H1 (cell line): ENCODE measurements at regions not wholly inside any gene's neighbourhood (a gene's known extent, or its start where the extent isn't known, plus 50 kb on each side); places are given as distances from the start of the nearest gene placed in this dataset.

Source experiments
- CTCF ChIA-PET: fragments of 300-600 bp; sonication (Branson Sonifier 250); formaldehyde crosslinking; loops from one replicate; lab custom pipeline; 2021; ENCODE audit not compliant: partially characterized antibody; lab: Charles Lee
- POLR2A ChIA-PET: fragments of 300-600 bp; sonication (Branson Sonifier 250); formaldehyde crosslinking; loops from one replicate; lab custom pipeline; 2021; ENCODE audit warnings: inconsistent platforms; ENCODE audit not compliant: partially characterized antibody; lab: Charles Lee
- DNase-seq, 2 experiments: peaks; one replicate each; pipeline versions ENCODE4 v3.0.0 to v3.0.0-alpha.2; 2010 to 2022; ENCODE audit warnings: low spot score in 2 of 2, low read depth in 1 of 2, mixed read lengths in 1 of 2
- FAIRE-seq: peaks from 2 replicates; lab custom pipeline; 2011; peaks lifted over from hg19 to GRCh38; lab: Jason Lieb, UNC
- H2AFZ ChIP-seq: 2 replicates; pipeline ENCODE4 v1.8.1; 2012; ENCODE audit warnings: low read length, inconsistent platforms
- H2AK5ac ChIP-seq: 2 replicates; pipeline ENCODE4 v1.6.1; 2013; ENCODE audit warnings: low read depth, low read length
- H2BK120ac ChIP-seq: replicated peaks from 2 replicates; pipeline ENCODE3; 2013; ENCODE audit warnings: low read depth, low read length, inconsistent platforms
- H2BK12ac ChIP-seq: 2 replicates; pipeline ENCODE4 v1.6.1; 2013; ENCODE audit warnings: low read depth, low read length
- H2BK15ac ChIP-seq: 2 replicates; pipeline ENCODE4 v1.6.1; 2013; ENCODE audit warnings: low read length
- H2BK20ac ChIP-seq: 2 replicates; pipeline ENCODE4 v1.6.1; 2013; ENCODE audit warnings: low read length
- H2BK5ac ChIP-seq: 2 replicates; pipeline ENCODE4 v1.6.1; 2013; ENCODE audit warnings: low read depth, low read length
- H3K14ac ChIP-seq: 2 replicates; pipeline ENCODE4 v1.6.1; 2013; ENCODE audit warnings: inconsistent platforms; ENCODE audit not compliant: insufficient read length
- H3K18ac ChIP-seq: 2 replicates; pipeline ENCODE4 v1.6.1; 2013; ENCODE audit warnings: low read length; ENCODE audit errors: extremely low read depth
- H3K23ac ChIP-seq: 2 replicates; pipeline ENCODE4 v1.6.1; 2013; ENCODE audit warnings: inconsistent platforms; ENCODE audit not compliant: insufficient read length
- H3K23me2 ChIP-seq: 2 replicates; pipeline ENCODE4 v1.6.1; 2013; ENCODE audit warnings: low read depth, low read length
- H3K27ac ChIP-seq: 2 replicates; pipeline ENCODE4 v1.6.1; 2011; ENCODE audit warnings: low read depth, low read length, inconsistent platforms
- H3K27me3 ChIP-seq, 4 experiments: replicated peaks in 1 of 4; 1 replicate in 1 of 4; 2 replicates in 3 of 4; pipeline versions ENCODE4 v1.6.1 to v1.8.1; 2011 to 2013; ENCODE audit warnings: low read length in 3 of 4, mild to moderate bottlenecking in 3 of 4, inconsistent platforms in 2 of 4, mixed read lengths in 2 of 4, moderate library complexity in 1 of 4; ENCODE audit not compliant: control insufficient read depth in 3 of 4, insufficient read depth in 3 of 4; ENCODE audit errors: extremely low read depth in 1 of 4
- H3K36me3 ChIP-seq, 4 experiments: 2 replicates each; pipeline versions ENCODE4 v1.6.1 to v1.8.1; 2011 to 2013; ENCODE audit warnings: mild to moderate bottlenecking in 4 of 4, low read length in 3 of 4, moderate library complexity in 2 of 4, control low read depth in 1 of 4, inconsistent platforms in 1 of 4; ENCODE audit not compliant: insufficient read depth in 4 of 4, control insufficient read depth in 2 of 4
- H3K4ac ChIP-seq: replicated peaks from 2 replicates; pipeline ENCODE3; 2013; ENCODE audit warnings: low read length, low read depth, mixed read lengths, inconsistent platforms; ENCODE audit not compliant: insufficient read length
- H3K4me1 ChIP-seq, 4 experiments: replicated peaks in 1 of 4; 1 replicate in 1 of 4; 2 replicates in 3 of 4; pipeline versions ENCODE4 v1.6.1 to v1.8.1; 2011 to 2013; ENCODE audit warnings: low read length in 3 of 4, inconsistent platforms in 2 of 4, mixed read lengths in 1 of 4; ENCODE audit not compliant: insufficient read depth in 4 of 4, control insufficient read depth in 3 of 4
- H3K4me2 ChIP-seq, 2 experiments: 2 replicates each; pipeline versions ENCODE4 v1.6.1 to v1.8.1; 2011 to 2013; ENCODE audit warnings: low read depth in 2 of 2, low read length in 2 of 2, control low read depth in 1 of 2, inconsistent platforms in 1 of 2, mild to moderate bottlenecking in 1 of 2; ENCODE audit not compliant: insufficient read depth in 1 of 2
- H3K4me3 ChIP-seq, 4 experiments: fragments of 200-600, 300-600 bp in 1 of 4; sonication (generic), shearing (Covaris generic), sonication (Bioruptor Twin) in 1 of 4; 2 replicates each; pipeline versions ENCODE4 v1.5.1 to v1.8.1; 2011 to 2016; ENCODE audit warnings: low read length in 4 of 4, low read depth in 3 of 4, control low read depth in 2 of 4, inconsistent platforms in 2 of 4, mild to moderate bottlenecking in 2 of 4, mixed read lengths in 1 of 4, moderate library complexity in 1 of 4; ENCODE audit not compliant: insufficient read depth in 2 of 4; ENCODE audit errors: extremely low read depth in 1 of 4
- H3K56ac ChIP-seq: replicated peaks from 2 replicates; pipeline ENCODE3; 2013; ENCODE audit warnings: low read depth, mild to moderate bottlenecking, mixed read lengths, low read length, inconsistent platforms; ENCODE audit not compliant: insufficient read length
- H3K79me1 ChIP-seq: 2 replicates; pipeline ENCODE4 v1.6.1; 2013; ENCODE audit warnings: low read depth, low read length, control low read depth
- H3K79me2 ChIP-seq, 2 experiments: 2 replicates each; pipeline versions ENCODE4 v1.6.1 to v1.8.1; 2012 to 2013; ENCODE audit warnings: low read length in 2 of 2, mild to moderate bottlenecking in 2 of 2, inconsistent platforms in 1 of 2; ENCODE audit not compliant: insufficient read depth in 2 of 2, control insufficient read depth in 1 of 2
- H3K9ac ChIP-seq, 4 experiments: replicated peaks in 1 of 4; 1 replicate in 1 of 4; 2 replicates in 3 of 4; pipeline versions ENCODE4 v1.6.1 to v1.8.1; 2011 to 2013; ENCODE audit warnings: low read depth in 3 of 4, low read length in 3 of 4, control low read depth in 2 of 4, mild to moderate bottlenecking in 2 of 4, moderate library complexity in 2 of 4, inconsistent platforms in 1 of 4; ENCODE audit errors: extremely low read depth in 1 of 4
- H3K9me3 ChIP-seq, 2 experiments: 2 replicates each; pipeline versions ENCODE4 v1.6.1 to v1.8.1; 2012 to 2013; ENCODE audit warnings: mild to moderate bottlenecking in 2 of 2, moderate library complexity in 2 of 2, control low read depth in 1 of 2, inconsistent platforms in 1 of 2, low read depth in 1 of 2, low read length in 1 of 2, mixed read lengths in 1 of 2; ENCODE audit not compliant: insufficient read depth in 2 of 2
- H4K20me1 ChIP-seq, 2 experiments: replicated peaks in 1 of 2; 2 replicates each; pipeline versions ENCODE3 to v1.8.1; 2011 to 2013; ENCODE audit warnings: inconsistent platforms in 2 of 2, low read length in 2 of 2, mild to moderate bottlenecking in 1 of 2; ENCODE audit not compliant: insufficient read depth in 2 of 2, control insufficient read depth in 1 of 2
- H4K5ac ChIP-seq: 2 replicates; pipeline ENCODE4 v1.6.1; 2013; ENCODE audit warnings: low read length, low read depth, mixed read lengths, inconsistent platforms; ENCODE audit not compliant: insufficient read length
- H4K8ac ChIP-seq: 2 replicates; pipeline ENCODE4 v1.8.0; 2013; ENCODE audit warnings: mild to moderate bottlenecking, moderate library complexity, low read length, inconsistent platforms; ENCODE audit not compliant: insufficient read depth; ENCODE audit errors: extremely low read depth
- H4K91ac ChIP-seq: replicated peaks from 2 replicates; pipeline ENCODE3; 2013; ENCODE audit warnings: low read length, mixed read lengths, inconsistent platforms; ENCODE audit not compliant: insufficient read length
- CBX5 ChIP-seq: fragments of 300-800, 300-1000 bp; sonication (generic); IDR thresholded peaks from 2 replicates; pipeline ENCODE4 v1.7.1; 2016; ENCODE audit warnings: antibody characterized with exemption, low read length, low read depth
- CEBPB ChIP-seq: IDR thresholded peaks from 2 replicates; pipeline ENCODE4 v1.6.1; 2012; ENCODE audit warnings: low read depth, low read length
- CHD2 ChIP-seq: IDR thresholded peaks from 2 replicates; pipeline ENCODE4 v1.6.1; 2012; ENCODE audit warnings: low read length, improper control_type of control experiment
- HDAC6 ChIP-seq: IDR thresholded peaks from one replicate; pipeline ENCODE4 v1.7.1; 2012; ENCODE audit warnings: low read depth, mild to moderate bottlenecking, inconsistent platforms, low read length, moderate library complexity
- PHF8 ChIP-seq: fragments of 200-600 bp; sonication (generic); conservative IDR thresholded peaks from 2 replicates; pipeline ENCODE4 v1.7.1; 2012; ENCODE audit warnings: low read depth, mild to moderate bottlenecking, inconsistent platforms, low read length, moderate library complexity
- RXRA ChIP-seq: IDR thresholded peaks from 2 replicates; pipeline ENCODE4 v1.6.1; 2011; ENCODE audit warnings: low read depth, mild to moderate bottlenecking, low read length, moderate library complexity; ENCODE audit not compliant: insufficient read depth
- SP4 ChIP-seq: IDR thresholded peaks from 2 replicates; pipeline ENCODE4 v1.6.1; 2012; ENCODE audit warnings: low read length, inconsistent platforms
- TAF1 ChIP-seq: IDR thresholded peaks from 2 replicates; pipeline ENCODE4 v1.6.1; 2011; ENCODE audit warnings: mild to moderate bottlenecking, low read depth, low read length
- TEAD4 ChIP-seq: IDR thresholded peaks from 2 replicates; pipeline ENCODE4 v1.6.1; 2012; ENCODE audit warnings: low read depth, low read length, inconsistent platforms, mixed read lengths
- ZNF274 ChIP-seq: IDR thresholded peaks from 2 replicates; pipeline ENCODE4 v1.7.0; 2012; ENCODE audit warnings: low read length, borderline replicate concordance; ENCODE audit errors: extremely low read depth
- WGBS, 2 experiments: shearing (Covaris generic) in 1 of 2; methylation state at CpG; one replicate each; pipeline versions ENCODE4 v1.1.6 to v1.1.7; 2013 to 2015; ENCODE audit warnings: low lambda C conversion rate in 2 of 2, mixed read lengths in 2 of 2, inconsistent platforms in 1 of 2, low coverage in 1 of 2, missing lambda C conversion rate in 1 of 2; ENCODE audit not compliant: insufficient replicate concordance in 2 of 2, insufficient coverage in 1 of 2, insufficient read length in 1 of 2; ENCODE audit errors: extremely low coverage in 1 of 2, missing lambda C conversion rate in 1 of 2; 5-methylcytosine and 5-hydroxymethylcytosine counted together
- TF ChIP-seq, protein P1 (sequence below): IDR thresholded peaks from 2 replicates; pipeline ENCODE4 v1.6.1; 2012; ENCODE audit warnings: low read length, inconsistent platforms
- TF ChIP-seq, protein P2 (sequence below): IDR thresholded peaks from 2 replicates; pipeline ENCODE4 v1.6.1; 2011; ENCODE audit warnings: low read depth, mild to moderate bottlenecking, low read length; ENCODE audit not compliant: insufficient read depth
- TF ChIP-seq, protein P3 (sequence below): IDR thresholded peaks from 2 replicates; pipeline ENCODE4 v1.6.1; 2012; ENCODE audit warnings: inconsistent platforms

DNA sequence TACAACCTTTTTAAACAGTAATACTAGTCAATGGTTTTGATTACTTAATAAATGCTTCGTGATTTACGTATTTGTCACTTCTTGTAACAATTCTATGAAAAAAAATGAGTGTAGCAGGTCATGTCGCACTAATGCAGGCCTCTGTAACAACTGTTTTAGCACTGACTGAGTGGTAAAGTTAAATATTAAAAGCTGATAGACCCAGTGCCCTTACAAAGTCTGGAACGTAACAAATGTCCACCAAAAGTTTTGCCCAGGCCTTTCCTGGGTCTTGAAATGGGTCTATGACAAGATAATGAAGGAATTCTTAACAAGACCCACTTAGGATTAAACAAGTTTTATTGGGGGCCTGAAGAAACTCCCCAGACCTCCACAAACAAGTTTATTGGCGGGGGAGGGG, 304.6 kb upstream of the DEPDC1 start:
- no peaks in the 10 kb centered on the region for H3K79me2 ChIP-seq
- ChIA-PET CTCF (interaction anchor here (0.7 to 2.1 kb wide), 2 partner anchors 10 to 1033 kb away, joined by 4 to 5 read pairs; no protein-coding TSS in a partner anchor), POLR2A (no interaction called here)
- H3K4me1 ChIP-seq, result no peaks in the 10 kb centered on the region
- no peak overlapping the region for H3K4me3 ChIP-seq
- no peak overlapping the region for H2AFZ ChIP-seq
- H3K27ac ChIP-seq, result no peak overlapping the region
- H3K56ac ChIP-seq, result no peak overlapping the region
- H2BK20ac ChIP-seq, result no peak overlapping the region
- DNase-seq, result no peak
- H3K4ac ChIP-seq, result no peak overlapping the region
- H3K4me2 ChIP-seq, result no peak overlapping the region
- no peak overlapping the region for H4K91ac ChIP-seq
- no peak overlapping the region for H2AK5ac ChIP-seq
- no peak overlapping the region for H2BK120ac ChIP-seq
- H3K36me3 ChIP-seq, result no peaks in the 10 kb centered on the region
- no peak overlapping the region for H2BK12ac ChIP-seq
- no peak overlapping the region for H3K14ac ChIP-seq
- no peak overlapping the region for H3K18ac ChIP-seq
- no peaks in the 10 kb centered on the region for H3K23me2 ChIP-seq
- no peaks in the 10 kb centered on the region for H3K79me1 ChIP-seq
- no peak overlapping the region for H4K8ac ChIP-seq
- H4K20me1 ChIP-seq, result no peaks in the 10 kb centered on the region
- no peak overlapping the region for H3K9ac ChIP-seq
- H2BK5ac ChIP-seq, result no peak overlapping the region
- no peak overlapping the region for H3K23ac ChIP-seq
- H3K9me3 ChIP-seq, result no peaks in the 10 kb centered on the region
- no peak overlapping the region for H2BK15ac ChIP-seq
- no peak overlapping the region for H4K5ac ChIP-seq
- 72% methylated on average over 5 of the region's 5 CpGs; no CpG with 5 or more reads in 1 of the 2 experiments for WGBS, 2 experiments
- FAIRE-seq, result no peak
- no peaks in the 10 kb centered on the region for H3K27me3 ChIP-seq
- TF ChIP-seq TAF1 (no peak), HDAC6 (no peak), SP4 (no peak), ZNF274 (no peak), CHD2 (no peak), RXRA (no peak), CBX5 (no peak), CEBPB (no peak), TEAD4 (no peak), PHF8 (no peak)
- TF ChIP-seq, protein P1, sequence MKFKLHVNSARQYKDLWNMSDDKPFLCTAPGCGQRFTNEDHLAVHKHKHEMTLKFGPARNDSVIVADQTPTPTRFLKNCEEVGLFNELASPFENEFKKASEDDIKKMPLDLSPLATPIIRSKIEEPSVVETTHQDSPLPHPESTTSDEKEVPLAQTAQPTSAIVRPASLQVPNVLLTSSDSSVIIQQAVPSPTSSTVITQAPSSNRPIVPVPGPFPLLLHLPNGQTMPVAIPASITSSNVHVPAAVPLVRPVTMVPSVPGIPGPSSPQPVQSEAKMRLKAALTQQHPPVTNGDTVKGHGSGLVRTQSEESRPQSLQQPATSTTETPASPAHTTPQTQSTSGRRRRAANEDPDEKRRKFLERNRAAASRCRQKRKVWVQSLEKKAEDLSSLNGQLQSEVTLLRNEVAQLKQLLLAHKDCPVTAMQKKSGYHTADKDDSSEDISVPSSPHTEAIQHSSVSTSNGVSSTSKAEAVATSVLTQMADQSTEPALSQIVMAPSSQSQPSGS, result no peak
- TF ChIP-seq, protein P2, sequence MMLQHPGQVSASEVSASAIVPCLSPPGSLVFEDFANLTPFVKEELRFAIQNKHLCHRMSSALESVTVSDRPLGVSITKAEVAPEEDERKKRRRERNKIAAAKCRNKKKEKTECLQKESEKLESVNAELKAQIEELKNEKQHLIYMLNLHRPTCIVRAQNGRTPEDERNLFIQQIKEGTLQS, result no peak
- TF ChIP-seq, protein P3, sequence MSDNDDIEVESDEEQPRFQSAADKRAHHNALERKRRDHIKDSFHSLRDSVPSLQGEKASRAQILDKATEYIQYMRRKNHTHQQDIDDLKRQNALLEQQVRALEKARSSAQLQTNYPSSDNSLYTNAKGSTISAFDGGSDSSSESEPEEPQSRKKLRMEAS, result no peak
